Transverse colon (tissue), 4 donors: ENCODE measurements at regions not wholly inside any gene's neighbourhood (a gene's known extent, or its start where the extent isn't known, plus 50 kb on each side); places are given as distances from the start of the nearest gene placed in this dataset.

Experiments
- DNase-seq: peaks from one replicate; pipeline ENCODE4 v3.0.0-alpha.2; 2019
- H3K27ac ChIP-seq, 4 donors: fragments of 200-600 bp; sonication (generic); 2 replicates each; pipeline ENCODE4 v1.5.1; 2016 to 2018; ENCODE audit warnings: inconsistent platforms in 4 of 4
- H3K27me3 ChIP-seq: fragments of 200-600 bp; sonication (generic); 2 replicates; pipeline ENCODE4 v1.5.1; 2017; ENCODE audit warnings: inconsistent platforms
- H3K36me3 ChIP-seq, 4 donors: fragments of 200-600 bp; sonication (generic); 2 replicates each; pipeline ENCODE4 v1.5.1; 2017 to 2019; ENCODE audit warnings: inconsistent platforms in 4 of 4
- H3K4me1 ChIP-seq, 4 donors: fragments of 200-600 bp; sonication (generic); 2 replicates each; pipeline ENCODE4 v1.5.1; 2017 to 2020; ENCODE audit warnings: inconsistent platforms in 4 of 4
- H3K4me3 ChIP-seq, 4 donors: fragments of 200-600 bp; sonication (generic); 1 replicate in 1 of 4; 2 replicates in 3 of 4; pipeline versions ENCODE4 v1.5.1 to v1.6.1; 2017 to 2019; ENCODE audit warnings: inconsistent platforms in 4 of 4
- H3K9me3 ChIP-seq, 2 donors: fragments of 200-600 bp; sonication (generic); 2 replicates each; pipeline ENCODE4 v1.5.1; 2017 to 2019; ENCODE audit warnings: inconsistent platforms in 2 of 2
- EP300 ChIP-seq: sonication (generic); formaldehyde crosslinking; IDR thresholded peaks from one replicate; pipeline ENCODE4 v1.6.1; 2017; ENCODE audit warnings: antibody characterized with exemption, low read depth
- POLR2A ChIP-seq: fragments of 450-650 bp; IDR thresholded peaks from one replicate; pipeline ENCODE4 v1.6.1; 2016; ENCODE audit warnings: antibody characterized with exemption, mild to moderate bottlenecking, moderate library complexity
- POLR2AphosphoS5 ChIP-seq, 3 donors: sonication (generic); formaldehyde crosslinking; IDR thresholded peaks; one replicate each; pipeline ENCODE4 v1.6.1; 2016; ENCODE audit warnings: antibody characterized with exemption in 3 of 3
- WGBS, 2 donors: methylation state at CpG; one replicate each; pipeline ENCODE4 v1.1.5; 2018; ENCODE audit warnings: low coverage in 1 of 2; 5-methylcytosine and 5-hydroxymethylcytosine counted together
- in situ Hi-C, 4 donors: fragments of 200-750 bp; cut with MboI; loops; one replicate each; pipeline versions ENCODE4 v1.15.0 to v1.15.1; 2017; ENCODE audit warnings: low sequenced_read_pairs in 3 of 4, low pct_ligation_motif_present in 1 of 4, low pct_unique_long_range_greater_than_20kb in 1 of 4
- intact Hi-C: fragments of 100-400 bp; cut with DNase I; formaldehyde crosslinking; loops from one replicate; pipeline ENCODE4 v1.15.1; 2023; ENCODE audit warnings: low total_unique reads
- TF ChIP-seq, protein P1 (sequence below), 5 experiments: fragments of 200-600 bp in 3 of 5; fragments of 450-650 bp in 2 of 5; sonication (generic) in 3 of 5; IDR thresholded peaks; 1 replicate in 2 of 5; 2 replicates in 3 of 5; pipeline ENCODE4 v1.5.1; 2016 to 2017; ENCODE audit warnings: antibody characterized with exemption in 5 of 5, inconsistent platforms in 3 of 5, mild to moderate bottlenecking in 2 of 5, moderate library complexity in 1 of 5

DNA sequence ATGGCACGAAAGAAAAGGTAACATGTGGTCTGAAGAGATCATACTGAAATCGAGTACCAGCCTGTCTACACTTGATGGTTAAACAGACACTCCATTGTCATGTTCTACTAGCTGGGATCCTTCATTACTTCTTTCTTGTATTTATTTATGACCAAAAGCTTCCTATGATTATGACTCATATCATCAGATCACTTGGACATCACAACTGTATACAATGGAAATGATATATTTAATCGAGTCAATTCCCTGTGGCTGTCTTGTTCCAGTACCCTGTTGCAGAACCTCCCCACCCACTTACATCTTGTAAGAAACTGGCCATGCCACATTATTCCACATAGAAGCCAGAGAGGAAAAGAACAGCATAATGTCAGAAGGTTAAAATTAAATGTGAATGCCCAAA is 358.9 kb downstream of the ZEB2 start:
- Histone ChIP-seq H3K4me1 (no peaks in the 10 kb centered on the region), H3K36me3 (no peaks in the 10 kb centered on the region), H3K9me3 (no peaks in the 10 kb centered on the region), H3K27ac (no peak overlapping the region), H3K27me3 (no peaks in the 10 kb centered on the region), H3K4me3 (no peak overlapping the region)
- intact Hi-C loops (no loop called here), in situ Hi-C loops (no loop called here)
- no peak for DNase-seq
- TF ChIP-seq POLR2A (no peak), EP300 (no peak), POLR2AphosphoS5 (IDR thresholded peaks at IDR 0.05) (no peak)
- TF ChIP-seq, protein P1, sequence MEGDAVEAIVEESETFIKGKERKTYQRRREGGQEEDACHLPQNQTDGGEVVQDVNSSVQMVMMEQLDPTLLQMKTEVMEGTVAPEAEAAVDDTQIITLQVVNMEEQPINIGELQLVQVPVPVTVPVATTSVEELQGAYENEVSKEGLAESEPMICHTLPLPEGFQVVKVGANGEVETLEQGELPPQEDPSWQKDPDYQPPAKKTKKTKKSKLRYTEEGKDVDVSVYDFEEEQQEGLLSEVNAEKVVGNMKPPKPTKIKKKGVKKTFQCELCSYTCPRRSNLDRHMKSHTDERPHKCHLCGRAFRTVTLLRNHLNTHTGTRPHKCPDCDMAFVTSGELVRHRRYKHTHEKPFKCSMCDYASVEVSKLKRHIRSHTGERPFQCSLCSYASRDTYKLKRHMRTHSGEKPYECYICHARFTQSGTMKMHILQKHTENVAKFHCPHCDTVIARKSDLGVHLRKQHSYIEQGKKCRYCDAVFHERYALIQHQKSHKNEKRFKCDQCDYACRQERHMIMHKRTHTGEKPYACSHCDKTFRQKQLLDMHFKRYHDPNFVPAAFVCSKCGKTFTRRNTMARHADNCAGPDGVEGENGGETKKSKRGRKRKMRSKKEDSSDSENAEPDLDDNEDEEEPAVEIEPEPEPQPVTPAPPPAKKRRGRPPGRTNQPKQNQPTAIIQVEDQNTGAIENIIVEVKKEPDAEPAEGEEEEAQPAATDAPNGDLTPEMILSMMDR (IDR thresholded peaks at IDR 0.05) = no peak
- 88 to 100% methylated on average over 2 to 3 of the region's 3 CpGs for WGBS, 2 donors

DNA sequence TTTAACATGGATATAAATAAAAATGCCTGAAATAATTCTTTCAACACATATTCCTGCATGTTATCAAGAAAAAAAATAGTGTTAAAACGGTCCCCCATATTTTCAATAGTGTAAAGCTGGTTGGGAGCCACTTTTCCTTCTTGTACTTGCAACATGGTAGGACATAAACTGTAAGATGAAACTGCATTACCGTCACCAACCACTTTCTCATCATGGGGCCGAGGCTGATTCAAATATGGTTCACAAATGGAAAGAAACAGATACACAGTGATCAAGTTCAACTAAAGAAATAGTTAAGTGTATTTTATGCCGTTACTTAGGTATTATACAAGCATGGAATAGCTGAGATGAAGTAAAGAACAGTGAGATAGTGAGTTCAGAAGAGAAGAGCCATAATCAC is 360.7 kb downstream of the ZEB2 start:
- no peak for DNase-seq
- no peak overlapping the region for H3K27ac ChIP-seq
- no peak for TF ChIP-seq POLR2A
- no peak for TF ChIP-seq EP300
- TF ChIP-seq, protein P1 (IDR thresholded peaks at IDR 0.05) = no peak
- in situ Hi-C loops (no loop called here), intact Hi-C loops (no loop called here)
- H3K9me3 ChIP-seq = no peaks in the 10 kb centered on the region
- no peak overlapping the region for H3K4me3 ChIP-seq
- H3K36me3 ChIP-seq = no peaks in the 10 kb centered on the region
- WGBS, 2 donors = 92 to 93% methylated on average over 3 to 4 of the region's 4 CpGs
- H3K27me3 ChIP-seq = no peaks in the 10 kb centered on the region
- H3K4me1 ChIP-seq = no peaks in the 10 kb centered on the region

DNA sequence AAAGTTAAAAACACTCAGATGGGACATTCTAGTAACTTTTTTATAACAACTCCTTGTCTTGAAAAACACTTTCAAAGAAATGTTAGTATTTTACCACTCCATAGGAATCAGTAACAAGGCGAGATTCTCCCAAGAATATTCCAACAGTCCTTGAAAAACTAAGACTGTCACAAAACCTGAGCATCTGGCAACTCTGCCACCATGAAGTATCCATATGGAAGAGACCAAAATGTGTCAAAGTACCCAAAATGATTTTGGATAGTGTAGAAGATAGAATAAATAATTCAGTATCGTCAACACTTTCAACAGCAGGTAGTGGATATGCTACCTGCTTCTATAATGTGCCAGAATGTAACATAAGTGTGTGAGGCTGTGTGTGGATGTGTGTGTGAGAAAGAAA is 361.8 kb downstream of the ZEB2 start:
- in situ Hi-C loops = no loop called here

DNA sequence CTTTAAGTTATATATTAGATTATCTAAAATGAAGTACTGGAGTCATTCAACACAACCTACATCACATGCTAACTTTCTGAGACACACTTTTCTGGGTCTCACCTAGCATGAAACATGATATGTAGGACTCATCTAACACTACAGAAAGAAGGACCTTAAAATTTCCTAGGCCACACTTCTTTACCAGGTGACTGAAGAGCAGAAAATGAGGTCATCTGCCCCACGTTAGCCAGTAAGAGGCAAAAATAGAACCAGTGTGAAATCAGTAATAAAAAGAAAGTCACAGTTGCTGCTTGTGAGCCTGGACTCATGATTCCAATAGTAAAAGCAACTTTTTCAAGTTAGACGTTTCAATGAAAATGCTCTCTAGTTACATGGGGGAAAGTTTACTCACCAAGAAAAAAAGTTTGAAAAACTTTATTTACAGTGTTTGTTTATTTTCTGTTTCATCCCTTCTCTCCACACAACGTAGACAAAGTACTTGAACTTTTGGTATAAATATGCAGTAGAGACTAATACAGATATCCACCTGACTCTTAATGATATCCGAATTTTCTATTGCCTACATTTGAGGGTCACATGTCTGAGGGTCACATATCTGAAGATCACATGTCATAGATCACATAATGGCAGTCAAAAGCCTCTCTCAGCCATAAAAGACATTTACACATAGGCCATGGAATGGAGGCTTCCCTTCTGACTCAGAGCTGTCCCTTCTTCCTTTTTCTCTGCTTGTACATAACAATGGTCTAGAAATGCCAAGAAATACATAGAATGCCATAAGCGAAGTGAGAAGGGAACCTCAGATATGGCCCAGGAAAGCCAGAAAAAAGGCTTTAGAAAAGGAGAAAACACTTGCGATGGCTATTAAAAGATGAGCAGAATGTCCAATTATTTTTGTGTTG is 362.9 kb downstream of the ZEB2 start:
- in situ Hi-C loops (no loop called here), intact Hi-C loops (no loop called here)

More for the DNA sequence above, 361.8 kb downstream of the ZEB2 start:
- no peak overlapping the region for H3K27ac ChIP-seq
- DNase-seq = no peak
- no peak overlapping the region for H3K4me3 ChIP-seq
- intact Hi-C loops = no loop called here
- no peaks in the 10 kb centered on the region for H3K4me1 ChIP-seq
- no peaks in the 10 kb centered on the region for H3K9me3 ChIP-seq
- WGBS, 2 donors = 92 to 94% methylated on average over 2 of the region's 2 CpGs
- TF ChIP-seq EP300 (no peak), POLR2AphosphoS5 (IDR thresholded peaks at IDR 0.05) (no peak), POLR2A (no peak)
- TF ChIP-seq, protein P1 (IDR thresholded peaks at IDR 0.05) = no peak
- no peaks in the 10 kb centered on the region for H3K36me3 ChIP-seq
- H3K27me3 ChIP-seq = no peaks in the 10 kb centered on the region

More for the DNA sequence above, 362.9 kb downstream of the ZEB2 start:
- H3K4me1 ChIP-seq = no peaks in the 10 kb centered on the region
- no peaks in the 10 kb centered on the region for H3K27me3 ChIP-seq
- no peak overlapping the region for H3K4me3 ChIP-seq
- H3K9me3 ChIP-seq = no peaks in the 10 kb centered on the region
- no peak for TF ChIP-seq POLR2AphosphoS5 (IDR thresholded peaks at IDR 0.05)
- TF ChIP-seq POLR2A = no peak
- TF ChIP-seq, protein P1 (IDR thresholded peaks at IDR 0.05) = no peak
- no peak for TF ChIP-seq EP300
- 83% methylated on average over 6 of the region's 6 CpGs for WGBS, 2 donors
- no peak overlapping the region for H3K27ac ChIP-seq
- DNase-seq = no peak
- no peaks in the 10 kb centered on the region for H3K36me3 ChIP-seq
